ENCODE measurements at regions not wholly inside any gene's neighbourhood (a gene's known extent, or its start where the extent isn't known, plus 50 kb on each side); places are given as distances from the start of the nearest gene placed in this dataset.

DNA sequence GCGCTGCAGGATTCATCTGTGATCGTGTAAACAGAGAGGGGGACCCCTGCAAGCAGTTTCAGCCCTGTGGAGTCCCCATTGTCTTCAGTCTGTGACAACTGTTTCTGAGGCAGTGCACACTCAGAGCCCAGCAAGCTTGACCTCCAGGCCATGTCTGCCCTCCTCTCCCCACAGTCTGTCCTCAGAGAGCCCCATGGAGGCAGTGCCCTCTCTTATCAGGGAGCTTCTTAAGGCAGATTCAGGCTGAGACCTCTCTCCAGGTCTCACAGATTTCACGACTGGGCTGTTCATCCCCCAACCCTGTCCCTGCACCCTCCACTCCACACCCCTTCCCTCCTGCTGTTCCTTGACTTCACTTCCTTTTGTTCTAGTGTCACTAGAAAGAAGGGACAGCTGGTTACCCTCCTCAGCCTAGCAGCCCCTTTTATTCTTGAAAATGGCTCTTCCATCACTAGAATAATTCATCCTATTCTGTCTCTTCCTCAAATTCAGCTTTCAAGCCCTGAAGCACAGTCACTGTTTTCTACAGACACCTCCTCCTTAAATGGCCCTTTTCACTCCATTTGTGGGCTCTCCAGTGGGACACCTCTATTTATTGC, 218.4 kb downstream of the MED10 start:
- no peak for DNase-seq

DNA sequence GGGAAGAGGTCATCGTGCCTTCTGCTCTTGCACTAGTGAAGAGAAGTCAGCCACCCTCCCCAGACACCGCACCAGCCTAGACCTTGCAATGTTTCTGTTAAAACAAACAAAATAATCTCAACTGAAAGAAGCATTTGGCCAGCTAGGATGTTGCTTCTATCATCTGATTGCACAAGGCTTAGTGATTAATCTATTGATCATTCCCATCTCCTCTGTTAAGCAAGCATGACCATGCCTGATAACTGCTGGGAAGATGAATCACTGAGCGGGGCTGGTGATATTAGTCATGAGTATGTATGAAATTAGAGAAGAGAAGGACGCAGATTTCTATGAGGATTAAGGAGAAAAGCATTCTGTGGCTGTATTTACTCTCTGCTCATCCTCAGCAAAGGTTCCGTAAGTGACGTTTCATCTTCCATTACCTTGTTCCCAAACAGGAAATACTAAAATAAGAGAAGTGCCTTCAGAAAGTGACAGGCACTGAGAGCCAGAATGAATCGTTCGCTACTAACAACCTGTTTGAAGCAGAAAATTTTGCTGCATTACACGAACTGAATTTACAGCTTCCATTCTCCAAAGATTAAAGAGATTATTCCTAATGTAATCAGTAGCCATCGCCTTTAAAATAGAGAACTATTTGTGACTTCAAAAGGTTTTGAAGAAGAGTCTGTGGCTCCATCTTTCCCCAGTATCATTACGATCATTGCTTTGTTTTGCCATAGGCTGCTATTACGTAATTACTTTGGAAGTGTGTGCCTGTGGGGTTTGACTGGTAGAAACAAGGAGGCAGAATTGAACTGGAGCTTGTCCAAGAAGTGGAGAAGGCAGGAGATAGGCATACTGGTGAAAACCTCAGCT, 219.1 kb downstream of the MED10 start:
- no peak for DNase-seq

DNA sequence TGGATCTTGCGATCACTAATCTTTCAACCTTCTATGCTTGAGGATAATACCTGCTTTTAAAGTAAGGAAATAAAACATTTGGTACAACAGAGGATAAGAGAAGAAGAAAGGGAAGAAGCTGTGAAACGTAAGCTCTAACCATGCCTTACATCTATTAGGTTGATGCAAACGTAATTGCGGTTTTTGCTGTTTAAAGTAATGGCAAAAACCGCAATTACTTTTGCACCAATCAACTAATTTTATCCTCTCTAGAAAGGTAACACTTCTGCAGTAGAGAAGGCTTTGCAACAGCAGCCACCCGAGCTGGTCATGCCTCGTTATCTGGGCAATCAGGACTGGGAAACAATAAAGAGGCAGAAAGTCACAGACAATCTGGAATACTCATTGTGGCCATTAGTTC, 224.1 kb downstream of the MED10 start:
- DNase-seq: no peak

DNA sequence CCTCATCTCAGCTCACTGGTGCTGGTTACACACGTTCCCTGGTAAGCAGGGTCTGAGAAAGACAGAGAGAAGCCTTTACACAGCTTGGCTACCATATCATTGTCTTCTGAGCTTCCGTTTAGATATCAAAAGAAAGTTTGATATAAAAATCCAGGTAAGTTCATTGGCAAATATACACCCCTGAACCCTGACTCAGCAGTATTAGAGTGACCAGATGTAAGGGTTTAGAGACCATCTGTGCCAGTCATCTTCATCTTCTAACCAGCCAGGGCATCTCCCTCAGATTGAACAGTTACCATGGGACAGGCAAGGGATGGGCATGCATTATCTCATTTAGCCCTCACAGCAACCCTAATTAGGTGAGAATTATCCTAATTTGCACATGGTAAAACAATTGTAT, 232.1 kb downstream of the MED10 start:
- DNase-seq: no peak

DNA sequence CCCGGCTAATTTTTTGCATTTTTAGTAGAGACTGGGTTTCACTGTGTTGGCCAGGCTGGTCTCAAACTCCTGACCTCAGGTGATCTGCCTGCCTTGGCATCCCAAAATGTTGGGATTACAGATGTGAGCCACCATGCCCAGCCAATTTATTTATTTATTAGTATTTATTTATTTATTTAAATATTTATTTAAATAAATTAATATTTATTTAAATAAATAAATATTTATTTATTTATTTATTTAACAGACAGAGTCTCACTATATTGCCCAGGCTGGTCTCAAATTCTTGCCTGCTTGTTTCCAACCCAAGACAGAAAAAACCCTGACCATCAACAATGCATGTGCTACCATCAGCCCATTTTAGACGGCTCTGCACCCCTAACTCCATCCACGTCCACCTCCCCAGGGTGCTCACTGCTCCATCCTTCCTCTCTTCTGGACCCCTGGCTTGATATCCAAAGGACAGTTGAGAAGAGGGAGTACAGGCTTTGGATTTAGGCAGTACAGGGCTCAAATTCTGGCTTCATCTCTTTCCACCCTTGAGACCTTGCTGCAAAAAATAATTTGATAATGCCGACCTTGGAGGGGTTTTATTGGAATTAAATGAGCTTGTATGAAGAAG, 232.6 kb downstream of the MED10 start:
- DNase-seq: no peak

DNA sequence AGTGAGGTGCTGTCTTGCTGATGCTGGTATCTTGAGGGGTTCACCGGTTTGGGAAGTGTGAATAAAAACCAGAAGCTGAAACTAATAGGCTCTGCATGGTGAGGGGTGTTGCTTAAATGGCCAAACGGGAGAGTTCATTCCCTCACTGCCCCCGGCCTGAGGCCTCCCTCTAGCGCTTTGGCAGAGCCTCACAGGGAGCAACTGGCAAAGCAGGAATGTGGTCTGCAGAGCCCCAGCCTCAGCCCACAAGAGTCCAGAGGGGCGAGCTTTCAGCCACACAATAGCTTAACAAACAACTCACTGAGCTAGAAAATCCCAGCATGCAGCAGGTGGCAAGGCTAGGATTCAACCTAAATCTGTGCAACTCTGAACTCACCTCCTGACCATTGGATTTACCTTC, 234.8 kb downstream of the MED10 start:
- DNase-seq: no peak

DNA sequence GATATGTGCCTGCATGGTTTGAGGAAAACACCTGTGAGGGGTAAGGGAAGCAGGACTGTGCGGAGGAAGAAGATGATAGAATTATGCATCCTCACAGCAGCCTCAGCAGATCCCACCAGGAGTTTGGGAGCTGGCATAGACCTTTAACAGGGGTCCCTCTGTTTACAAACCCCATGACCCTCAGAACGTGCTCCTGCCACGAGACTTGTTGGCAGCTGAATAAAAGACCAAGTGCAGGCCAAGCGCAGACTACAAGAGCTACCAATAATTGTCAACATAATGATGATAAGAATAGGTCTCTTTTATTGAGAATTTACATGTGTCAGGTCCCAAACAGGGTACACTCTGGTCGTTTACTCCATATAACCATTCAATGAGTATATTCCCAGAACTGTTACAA, 236.0 kb downstream of the MED10 start:
- DNase-seq: no peak

DNA sequence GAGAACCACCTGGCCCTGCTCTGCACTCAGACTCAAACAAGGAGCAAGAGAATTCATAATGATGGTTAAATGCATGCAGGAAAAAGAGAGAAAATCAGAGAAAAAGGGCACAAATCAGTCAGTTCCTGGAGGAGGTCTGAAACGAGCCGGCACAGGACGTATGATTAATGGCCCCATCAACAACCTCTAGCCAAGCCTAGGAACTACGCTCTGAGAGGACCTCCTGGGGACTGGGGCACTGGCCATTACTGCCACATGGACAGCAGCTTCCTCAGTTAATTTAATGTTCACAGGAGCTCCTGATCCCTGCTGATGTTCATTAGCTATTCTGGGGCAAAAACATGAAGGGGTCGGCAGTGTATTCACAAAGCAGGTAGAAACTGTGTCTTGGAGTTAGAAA, 238.1 kb downstream of the MED10 start:
- DNase-seq: no peak

DNA sequence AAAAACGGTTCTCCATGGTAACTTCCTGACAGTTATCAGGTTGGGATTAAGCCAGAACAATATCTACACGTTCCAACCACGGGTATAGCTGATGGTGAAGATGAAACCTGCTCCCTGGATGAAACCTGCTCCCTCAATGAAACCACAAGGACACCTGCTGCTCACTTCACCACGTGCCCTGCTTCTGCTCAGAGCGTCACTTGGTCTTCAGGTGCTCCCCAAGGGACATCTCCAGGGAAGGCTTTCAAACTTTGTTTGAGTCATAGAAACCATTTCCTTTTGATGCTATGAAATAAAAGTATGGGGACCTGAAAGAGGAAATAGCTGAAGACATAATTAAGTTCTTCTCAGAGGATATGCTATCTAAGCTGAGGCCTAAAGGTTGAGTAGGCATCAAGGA, 242.4 kb downstream of the MED10 start:
- DNase-seq: no peak

DNA sequence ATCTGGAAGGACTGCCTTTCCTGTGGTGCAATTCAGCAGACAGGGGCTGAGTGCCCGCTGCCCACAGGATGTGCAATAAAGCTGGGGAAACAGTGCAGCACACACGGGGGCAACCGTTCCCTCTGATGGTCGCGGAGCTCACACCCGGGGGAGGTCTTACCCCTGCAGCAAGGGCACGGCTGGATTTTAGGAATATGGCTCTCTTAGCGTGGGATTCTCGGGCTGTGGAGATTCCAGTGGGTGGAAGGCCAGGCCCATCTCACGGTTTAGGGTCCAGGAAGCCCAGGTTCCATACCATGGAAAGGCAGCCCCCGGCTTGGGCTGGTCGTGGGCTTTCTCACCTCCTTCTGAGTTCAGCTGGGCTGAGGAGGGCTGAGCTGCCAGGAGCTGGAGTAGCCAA, 244.1 kb downstream of the MED10 start:
- DNase-seq: no peak

DNA sequence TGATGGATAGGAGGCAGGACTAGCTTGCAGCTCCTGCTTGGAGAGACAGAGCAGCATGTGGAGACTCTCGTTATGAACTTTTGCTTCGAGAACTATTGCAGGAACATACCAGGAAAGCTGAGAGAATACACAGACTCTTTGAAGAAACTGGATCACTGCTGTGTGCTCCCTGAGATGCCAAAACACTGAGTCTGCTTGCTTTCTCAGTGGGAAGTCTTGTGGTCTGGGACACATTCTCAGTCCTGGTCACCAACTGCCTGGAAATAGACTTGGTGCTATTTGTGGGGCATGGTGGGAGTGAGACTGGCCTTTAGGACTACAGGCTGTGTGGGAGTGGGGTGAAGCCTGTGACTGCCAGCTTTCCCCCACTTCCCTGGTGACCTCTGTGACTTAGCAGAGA, 252.6 kb downstream of the MED10 start:
- no peak for DNase-seq

DNA sequence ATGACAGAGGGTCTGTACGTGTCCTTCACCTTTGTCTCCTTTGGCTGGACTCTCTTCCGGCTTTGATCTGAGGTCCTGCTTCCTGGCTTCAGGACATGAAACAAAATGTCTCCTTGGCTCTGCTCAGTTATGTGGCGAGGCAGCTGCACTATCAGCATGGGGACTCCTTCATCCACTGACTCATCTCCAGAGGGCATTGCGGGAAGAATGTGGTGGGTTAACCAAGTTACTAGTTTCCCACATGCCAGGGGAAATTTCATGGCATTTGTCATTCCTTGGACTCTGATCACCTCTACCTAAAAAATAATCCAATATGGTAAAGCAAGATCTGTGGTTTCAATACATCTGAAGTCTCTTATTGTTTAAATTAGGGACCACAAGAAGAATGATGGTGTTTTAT, 259.7 kb downstream of the MED10 start:
- DNase-seq: no peak

DNA sequence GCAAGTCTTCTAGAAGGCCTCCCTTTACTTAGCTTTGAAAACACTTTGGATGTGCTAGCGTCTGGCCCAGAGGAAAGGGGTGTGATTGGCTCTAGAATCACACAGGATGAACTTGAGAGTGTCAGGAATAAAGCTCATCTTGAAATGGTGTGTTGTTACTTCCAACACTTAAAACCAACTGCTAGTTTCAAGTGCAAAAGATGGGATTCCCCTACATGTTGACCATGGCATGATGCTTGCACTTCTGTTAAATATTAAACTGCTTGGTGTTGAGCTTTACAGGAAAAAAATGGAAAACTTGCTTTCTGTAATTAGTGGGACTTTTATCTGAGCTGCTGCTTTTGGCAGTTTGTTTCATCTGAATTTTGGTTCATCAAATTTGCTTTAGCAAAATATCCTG, 261.1 kb downstream of the MED10 start:
- no peak for DNase-seq

DNA sequence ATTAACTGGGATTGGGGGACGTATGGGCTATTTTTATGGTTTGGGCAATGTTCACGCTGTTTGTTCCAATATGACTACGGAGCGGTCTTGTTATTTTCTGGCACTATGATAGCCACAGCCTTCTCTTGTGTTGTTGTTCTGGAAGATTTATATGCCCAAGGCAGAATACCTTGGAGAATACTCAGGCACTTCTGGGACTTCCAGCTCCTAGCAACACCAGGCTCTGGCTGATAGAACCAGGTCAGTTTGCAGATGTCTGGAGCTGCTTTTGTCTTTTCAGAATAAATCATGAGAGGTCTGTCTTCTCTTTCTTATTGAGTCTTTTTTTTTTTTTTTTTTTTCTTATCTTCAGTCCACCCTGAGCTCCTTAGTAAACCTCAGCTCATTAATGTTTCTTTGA, 262.5 kb downstream of the MED10 start:
- no peak for DNase-seq

DNA sequence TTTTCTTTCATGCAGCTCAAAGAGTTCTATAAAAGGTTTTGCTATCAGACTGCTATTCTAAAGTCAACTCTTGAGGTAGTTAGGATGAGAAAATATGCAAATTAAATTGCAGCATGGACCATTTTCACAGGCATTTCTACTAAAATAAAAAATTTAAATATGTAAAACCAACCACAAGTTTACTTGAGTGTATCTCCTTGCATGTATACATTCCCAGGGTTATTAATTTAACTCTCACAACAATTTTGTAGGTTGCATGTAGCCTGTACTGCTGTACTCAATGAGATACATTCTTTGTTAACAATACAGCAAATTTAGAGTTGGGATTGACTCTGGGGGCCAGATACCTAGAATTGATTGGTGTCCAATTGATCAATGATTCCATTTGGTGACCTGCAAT, 265.8 kb downstream of the MED10 start:
- no peak for DNase-seq

DNA sequence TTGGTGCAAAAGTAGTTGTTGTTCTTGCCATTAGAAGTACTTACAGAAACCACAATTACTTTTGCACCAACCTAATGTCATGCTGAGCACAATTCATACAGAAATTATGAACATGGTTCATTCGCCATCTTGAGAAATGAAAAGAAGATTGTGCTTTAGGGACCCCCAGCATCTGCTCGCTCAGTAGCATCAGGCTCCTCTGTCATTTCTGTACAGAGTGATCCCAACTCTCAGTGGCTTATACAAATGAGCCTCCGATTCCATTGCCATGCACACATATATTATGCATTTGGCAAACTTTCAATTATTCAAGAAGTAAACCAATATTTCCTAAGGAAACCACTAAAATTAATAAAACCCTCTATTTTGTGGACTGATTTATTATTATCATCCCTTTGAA, 266.2 kb downstream of the MED10 start:
- DNase-seq: no peak

DNA sequence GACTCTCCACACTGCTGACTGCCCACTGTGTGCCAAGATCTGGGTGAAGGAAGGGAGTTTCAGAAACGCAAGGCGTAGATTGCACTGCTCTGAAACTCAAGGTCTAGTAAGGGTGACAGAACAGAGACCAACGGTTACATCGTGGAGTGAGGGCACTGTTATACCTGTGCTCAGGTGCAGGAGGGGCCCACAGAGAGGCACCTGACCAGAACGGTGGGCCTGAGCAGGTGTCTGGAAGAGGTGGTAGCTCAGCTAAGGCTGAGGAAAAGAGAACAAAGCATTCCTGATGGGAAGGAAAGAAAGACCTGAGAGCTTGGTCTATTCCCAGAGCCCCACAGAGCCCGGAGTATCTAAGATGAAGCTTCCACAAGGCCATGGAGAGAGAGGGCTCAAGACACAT, 267.2 kb downstream of the MED10 start:
- no peak for DNase-seq

DNA sequence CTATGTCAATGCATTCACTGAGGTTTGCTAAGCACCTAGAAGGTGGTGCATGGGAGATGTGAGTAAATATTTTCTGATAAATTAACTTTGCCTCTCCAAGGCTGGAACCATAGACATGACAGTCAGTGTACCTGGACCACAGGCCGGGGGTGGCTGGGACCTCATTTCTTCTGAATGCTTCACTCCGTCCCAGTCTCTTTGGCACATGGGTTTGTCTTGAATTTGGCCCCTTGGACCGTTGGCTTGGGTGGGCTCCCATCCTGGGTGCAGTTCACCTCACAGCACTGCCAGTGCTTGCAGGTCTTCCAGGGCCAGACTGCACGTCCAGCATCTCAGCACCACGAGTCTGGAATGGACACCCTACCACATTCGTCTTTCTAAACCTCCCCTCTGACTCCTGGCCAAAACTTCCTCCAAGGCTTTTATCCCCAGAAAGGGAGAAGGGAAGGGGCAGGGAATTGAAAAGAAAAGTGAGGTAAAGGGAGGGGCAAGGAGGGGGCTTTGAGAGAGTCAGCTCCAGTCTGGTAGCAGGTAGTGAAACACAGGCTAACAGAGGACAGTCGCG, 267.8 kb downstream of the MED10 start:
- DNase-seq: no peak

DNA sequence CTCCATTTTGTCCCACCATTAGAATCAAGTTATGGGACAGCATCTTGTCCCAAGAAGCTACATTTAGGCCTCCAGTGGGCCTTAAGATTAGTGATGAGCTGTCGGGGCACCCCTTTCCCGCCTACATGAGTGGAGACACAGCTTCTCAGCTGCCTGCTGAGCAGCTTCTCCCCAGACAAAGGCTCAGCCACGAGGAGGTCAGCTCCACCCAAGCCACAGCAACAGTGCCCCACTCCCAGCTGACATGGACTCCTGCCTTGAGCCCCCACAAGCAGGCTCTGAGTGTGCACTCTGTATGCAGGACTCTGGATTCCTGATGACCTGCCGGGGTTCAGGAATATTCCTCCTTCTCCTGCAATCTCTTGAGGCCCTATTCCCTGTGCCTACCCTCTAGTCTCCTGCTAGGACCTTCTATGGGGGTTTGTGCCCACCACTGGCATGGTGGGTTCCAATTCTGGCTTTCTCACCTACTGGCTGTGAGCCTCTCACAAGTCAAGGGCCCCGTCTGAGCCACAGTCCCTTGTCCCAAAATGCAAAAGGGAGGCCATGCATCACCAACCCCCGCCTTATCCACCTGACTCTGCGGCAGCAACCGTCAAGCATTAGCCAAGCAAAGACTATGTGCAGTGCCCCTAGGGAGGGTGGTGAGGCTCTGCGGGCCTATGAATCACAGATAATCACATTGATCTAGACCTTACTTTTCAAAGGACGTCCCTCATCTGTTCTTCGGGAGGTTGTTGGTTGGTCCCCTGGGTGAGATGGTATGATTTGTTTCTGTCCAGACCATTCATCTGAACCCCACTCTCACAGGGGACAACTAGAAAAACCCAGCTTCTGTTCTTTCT, 269.1 kb downstream of the MED10 start:
- DNase-seq: no peak

DNA sequence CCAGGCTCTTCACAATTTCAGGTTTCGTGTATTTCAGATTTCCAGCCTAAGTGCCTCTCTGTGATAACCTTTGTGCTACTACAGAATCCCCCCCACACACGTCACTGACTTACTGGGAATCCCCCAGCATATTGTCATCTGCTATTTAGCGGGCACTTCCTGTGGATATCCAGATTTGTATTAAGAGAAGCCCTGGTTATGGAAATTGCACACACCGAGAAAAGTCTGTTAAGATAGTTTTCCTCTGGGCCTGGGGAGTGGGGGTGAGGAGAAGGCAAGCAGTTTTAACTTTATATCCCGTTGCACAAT, 269.9 kb downstream of the MED10 start:
- no peak for DNase-seq

DNA sequence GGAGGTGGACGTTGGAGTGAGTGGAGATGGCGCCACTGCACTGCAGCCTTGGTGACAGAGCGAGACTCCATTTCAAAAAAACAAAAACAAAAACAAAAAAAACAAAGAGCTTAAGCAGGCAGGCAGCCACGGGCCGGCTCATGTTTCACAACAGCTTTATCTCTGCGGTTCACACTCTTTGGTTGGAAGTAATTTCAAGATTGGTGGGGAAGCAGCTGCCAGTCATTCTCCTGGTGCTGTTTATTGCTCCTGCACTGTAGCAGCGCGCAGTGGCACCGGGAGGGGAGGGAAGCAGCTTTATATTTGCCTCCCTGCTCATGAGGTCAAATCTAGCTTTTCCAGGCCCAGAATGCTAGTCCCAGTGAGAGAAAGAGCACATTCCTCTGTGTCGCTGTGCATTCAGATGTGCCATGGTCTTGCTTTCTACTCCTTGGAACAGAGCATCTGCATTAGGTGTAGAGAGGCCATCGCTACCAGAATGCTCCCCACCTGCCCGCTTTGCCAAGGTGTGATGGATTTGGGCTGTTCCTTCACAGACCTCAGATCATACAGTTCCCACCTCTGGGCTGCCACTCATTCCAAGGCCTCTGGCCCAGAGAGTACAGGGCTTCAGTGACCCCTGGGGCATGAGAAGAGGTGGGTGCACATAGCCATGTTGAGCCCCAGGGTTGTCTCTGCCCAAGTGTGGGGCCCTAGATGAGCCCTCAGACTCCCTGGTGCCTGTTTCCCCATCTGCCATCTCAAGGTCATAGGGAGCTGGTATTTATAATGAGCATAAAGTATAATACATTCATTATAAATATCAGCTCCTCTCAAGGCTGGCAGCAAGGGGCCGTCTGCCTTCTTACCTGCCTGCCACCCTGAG, 270.4 kb downstream of the MED10 start:
- no peak for DNase-seq

DNA sequence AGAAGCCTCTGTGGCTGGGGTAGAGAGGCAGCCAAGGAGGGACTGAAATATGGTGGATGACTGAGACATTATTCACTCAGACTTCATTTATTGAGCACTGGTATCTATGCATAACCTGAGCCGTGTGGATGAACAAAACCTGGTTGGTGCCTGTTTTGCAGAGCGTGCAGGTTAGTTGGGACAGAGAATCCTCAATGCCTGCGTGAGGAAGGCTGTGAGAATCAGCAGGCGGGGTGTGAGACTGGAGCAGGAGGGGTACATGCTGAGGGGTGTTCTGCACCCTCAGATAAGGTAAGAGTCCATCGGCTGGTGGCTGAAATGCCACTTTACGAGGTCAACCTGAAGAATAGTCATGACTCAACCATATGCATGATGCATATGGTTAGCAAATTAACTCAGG, 271.6 kb downstream of the MED10 start:
- DNase-seq: no peak
